ENCODE measurements at regions not wholly inside any gene's neighbourhood (a gene's known extent, or its start where the extent isn't known, plus 50 kb on each side); places are given as distances from the start of the nearest gene placed in this dataset.
"Not testable (repeated sequence)": the region's sequence is repeated elsewhere in the genome, so short reads cannot be mapped to it uniquely, and the experiment has no call there.

DNA sequence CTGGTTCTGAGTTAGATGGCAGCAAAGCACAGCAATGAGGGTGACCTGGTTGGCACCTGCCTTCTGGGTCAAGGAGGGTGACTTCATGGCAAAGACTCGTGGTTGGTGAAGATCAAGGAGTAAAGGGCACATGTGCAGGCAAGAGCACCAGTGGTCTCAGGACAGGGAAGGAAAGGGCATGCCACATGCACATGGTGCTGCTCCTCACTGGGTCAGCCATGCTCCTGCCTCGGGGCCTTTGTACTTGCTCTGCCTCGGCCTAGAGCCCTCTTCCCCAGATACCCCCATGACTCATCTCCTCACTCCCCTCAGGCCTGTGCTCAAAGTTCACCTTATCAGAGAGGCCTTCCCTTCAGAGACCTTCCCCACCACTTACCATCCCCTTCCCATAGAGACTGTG, 106.7 kb upstream of the KDM7A start:
- DNase-seq (ENCODE audit: low read depth in 2 of 2) = no peak

DNA sequence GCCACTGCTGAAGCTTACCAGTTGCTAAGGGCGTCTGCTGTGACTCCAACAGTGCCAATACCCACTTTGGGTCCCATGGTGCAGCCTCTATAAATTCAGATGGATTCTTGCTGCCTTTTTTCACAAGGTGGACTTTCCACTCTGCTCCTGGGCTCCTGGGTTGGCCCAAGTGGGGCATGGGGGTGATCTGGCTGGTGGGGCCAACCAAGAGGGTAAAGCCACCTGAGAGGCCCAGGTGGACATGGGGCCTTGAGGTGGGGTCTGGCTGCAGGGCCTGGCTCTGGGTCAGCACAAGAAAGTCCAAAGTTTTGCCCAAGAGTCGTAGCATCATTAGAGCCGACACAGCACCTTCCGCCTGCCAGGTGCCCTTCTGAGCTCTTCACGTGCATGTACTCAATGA, 105.2 kb upstream of the KDM7A start:
- DNase-seq (ENCODE audit: low read depth in 2 of 2) = no peak

DNA sequence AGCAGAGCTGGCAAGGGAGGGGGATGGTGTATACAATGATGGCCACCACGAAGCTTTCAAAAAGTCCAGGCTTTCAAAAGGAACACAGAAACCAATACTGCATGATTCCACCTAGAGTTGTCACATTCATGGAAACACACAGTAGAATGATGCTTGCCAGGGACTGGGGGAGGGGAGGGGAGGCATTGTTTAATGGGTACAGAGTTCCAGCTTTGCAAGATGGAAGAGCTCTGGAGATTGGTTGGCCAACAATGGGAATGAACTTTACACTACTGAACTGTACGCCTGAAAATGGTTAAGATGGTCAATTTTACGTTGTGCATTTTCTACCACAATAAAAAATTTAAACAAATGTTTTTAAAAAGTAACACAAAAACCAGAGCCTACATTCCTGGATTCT, 104.5 kb upstream of the KDM7A start:
- no peak for DNase-seq (ENCODE audit: low read depth in 2 of 2)

DNA sequence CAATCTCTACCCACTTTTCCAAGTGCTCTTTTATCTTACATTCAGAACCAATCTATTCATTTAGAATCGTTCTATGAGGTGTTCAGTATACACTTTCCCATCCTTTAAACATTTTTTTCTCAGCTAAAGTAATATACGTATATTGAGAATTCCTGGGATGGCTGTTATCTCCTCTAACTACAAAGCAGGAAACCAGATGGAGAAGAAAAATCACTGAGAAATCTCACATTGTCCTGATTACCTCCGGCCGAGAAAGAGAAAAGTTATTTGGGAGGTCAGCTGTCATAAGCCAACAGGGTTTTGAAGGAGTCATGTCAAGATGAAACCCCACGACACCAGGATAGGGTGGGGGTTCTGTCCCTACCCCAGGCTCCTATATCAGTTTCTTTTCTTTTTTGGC, 99.2 kb upstream of the KDM7A start:
- DNase-seq (ENCODE audit: low read depth in 2 of 2) = no peak

DNA sequence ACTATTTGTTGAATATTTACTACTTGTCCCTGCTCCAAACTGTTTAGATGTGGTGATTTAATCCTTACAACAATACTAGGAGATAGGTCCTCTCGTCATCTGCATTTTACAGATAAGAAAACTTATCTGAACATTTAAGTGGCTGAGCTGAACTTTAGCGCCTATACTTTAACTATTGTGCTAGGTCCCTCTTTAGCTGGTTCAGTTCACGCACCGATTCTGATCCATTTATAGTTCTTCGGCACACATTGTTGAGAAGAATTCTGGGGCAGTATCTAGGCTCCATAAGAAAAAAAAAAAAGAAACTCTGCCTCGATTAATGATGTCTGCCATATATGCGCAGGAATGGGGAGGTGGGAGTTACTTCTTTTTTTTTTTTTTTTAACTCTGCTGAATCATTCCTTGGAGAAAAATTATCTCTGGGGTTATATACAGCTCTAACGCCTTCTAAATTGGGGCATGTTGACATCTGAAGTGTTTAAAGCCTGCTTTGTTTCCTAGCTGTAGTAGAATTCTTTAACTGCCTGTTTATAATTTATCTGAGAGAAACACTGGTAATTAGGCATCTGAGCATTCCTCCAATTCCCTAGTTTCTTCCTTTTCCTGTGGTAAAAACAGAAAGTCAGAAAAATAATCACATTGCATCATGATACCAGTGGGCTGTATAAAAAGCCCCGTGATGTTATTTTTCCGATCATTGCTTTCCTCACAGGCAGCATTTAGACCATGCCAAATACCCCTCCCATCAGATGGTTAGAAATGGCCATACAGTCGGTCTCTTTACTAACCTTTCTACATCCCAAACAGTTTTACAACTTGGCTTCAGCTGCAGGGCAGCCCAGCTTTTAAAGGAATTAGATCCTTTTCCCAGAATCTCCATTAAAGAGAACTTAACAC, 98.5 kb upstream of the KDM7A start:
- DNase-seq (ENCODE audit: low read depth in 2 of 2) = peak; percentile 31 to 90

DNA sequence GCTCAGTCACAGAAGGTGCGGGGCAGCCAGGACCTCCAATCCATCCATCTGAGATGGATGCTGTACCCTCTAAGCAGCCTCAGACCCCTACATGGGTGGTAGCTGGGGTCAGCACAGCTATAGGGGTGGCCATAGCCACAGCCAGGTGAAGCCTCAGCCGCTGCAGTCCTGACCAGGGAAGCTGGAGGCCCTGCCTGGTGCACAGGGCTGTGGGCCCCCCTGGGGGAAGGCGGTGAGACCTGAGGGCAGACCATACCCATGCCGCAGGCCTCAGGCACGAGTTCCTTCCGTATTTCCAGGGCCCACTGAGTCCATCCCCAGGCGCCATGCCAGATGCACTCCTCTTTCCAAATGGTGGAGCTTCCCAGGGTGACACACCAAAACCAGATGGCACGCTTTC, 96.6 kb upstream of the KDM7A start:
- no peak for DNase-seq (ENCODE audit: low read depth in 2 of 2)

DNA sequence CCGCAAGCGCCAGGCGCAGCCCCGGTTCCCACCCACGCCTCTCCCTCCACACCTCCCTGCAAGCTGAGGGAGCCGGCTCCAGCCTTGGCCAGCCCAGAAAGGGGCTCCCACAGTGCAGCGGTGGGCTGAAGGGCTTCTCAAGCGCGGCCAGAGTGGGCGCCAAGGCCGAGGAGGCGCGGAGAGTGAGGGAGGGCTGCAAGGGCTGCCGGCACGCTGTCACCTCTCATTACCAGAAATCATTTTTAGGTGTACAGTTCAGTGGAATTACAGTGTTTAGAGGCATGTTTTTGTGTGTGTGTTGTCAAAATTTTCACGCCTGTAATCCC, 94.8 kb upstream of the KDM7A start:
- DNase-seq (ENCODE audit: low read depth in 2 of 2) = not testable (repeated sequence)

DNA sequence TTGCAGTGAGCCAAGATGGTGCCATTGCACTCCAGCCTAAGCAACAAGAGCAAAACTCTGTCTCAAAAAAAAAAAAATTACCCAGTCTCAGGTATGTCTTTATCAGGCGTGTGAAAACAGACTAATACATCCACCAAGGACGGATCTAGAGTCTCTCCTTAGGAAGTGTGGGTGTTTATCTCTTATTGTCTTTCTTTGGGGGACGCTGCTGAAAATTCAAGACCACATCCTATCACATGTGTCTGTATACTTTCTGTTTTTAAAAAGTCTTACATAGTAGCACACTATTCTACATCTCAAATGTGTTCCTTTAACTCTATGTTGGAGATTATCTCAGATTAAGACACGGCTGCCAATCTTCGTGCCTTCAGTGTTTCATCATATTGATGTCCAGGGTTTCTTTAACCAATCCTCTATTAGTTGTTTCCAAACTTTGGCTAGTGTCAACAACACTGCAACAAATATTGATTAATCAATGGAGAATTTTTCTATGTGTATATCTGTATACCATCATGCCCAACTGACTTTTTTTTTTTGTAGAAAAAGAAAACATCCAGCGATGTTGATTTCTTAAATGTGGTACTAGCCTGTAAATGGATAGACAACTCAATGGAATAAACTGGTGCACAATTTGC, 92.3 kb upstream of the KDM7A start:
- no peak for DNase-seq (ENCODE audit: low read depth in 2 of 2)

DNA sequence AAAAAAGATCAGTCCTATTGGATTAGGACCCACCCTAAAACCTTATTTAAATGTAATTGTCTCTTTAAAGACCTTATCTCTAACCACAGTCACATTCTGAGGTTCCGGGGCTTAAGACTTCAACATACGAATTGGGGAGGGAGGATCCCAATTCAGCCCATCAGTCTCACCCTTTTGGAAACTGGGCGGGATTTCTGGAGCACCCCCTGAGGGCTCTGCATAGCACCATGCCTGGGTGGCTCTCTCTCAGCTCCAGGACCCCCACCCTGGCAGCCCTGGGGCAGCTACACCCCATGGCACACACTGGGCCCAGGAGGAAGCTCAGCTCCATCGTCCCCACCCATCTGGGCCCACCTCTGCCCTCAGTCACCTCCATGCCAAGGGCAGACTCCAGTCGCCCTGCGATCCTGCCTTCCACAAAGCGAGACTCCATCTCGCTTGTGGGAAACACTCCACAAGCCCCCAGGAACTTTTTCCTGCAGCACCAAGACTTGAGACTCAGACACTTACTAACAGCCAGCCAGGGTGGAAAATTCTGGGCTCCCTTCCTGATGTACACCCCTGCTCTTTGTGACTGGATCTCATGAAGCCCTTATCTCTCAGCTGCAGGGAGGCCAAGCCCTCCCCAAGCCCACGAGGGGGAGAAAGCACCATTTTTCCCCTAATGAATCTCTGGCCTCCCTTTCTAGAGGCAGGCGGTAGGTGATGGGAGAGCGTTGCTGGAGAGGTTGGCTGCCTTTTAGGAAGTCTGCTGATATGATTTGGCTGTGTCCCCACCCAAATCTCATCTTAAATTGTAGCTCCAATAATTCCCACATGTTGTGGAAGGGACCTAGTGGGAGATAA, 90.8 kb upstream of the KDM7A start:
- no peak for DNase-seq (ENCODE audit: low read depth in 2 of 2)

DNA sequence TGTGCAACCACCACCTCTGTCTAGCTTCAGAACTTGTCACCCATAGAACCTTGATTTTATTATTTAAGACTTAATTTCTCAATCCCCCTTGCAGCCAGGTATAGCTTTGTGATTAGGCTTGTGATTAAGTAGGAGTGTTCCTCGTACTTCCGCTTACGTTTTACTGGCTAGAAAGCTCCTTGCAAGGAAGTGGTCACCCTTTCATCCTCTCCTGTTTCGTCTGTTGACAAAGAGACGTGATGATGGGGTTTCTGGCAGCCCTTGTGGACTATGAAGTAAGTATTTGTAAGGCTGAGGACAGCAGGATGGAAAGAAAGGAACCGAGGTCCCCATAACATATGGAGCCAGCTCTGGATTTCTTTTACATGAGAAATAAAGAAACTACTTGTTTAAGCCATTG, 86.5 kb upstream of the KDM7A start:
- DNase-seq (ENCODE audit: low read depth in 2 of 2) = no peak

DNA sequence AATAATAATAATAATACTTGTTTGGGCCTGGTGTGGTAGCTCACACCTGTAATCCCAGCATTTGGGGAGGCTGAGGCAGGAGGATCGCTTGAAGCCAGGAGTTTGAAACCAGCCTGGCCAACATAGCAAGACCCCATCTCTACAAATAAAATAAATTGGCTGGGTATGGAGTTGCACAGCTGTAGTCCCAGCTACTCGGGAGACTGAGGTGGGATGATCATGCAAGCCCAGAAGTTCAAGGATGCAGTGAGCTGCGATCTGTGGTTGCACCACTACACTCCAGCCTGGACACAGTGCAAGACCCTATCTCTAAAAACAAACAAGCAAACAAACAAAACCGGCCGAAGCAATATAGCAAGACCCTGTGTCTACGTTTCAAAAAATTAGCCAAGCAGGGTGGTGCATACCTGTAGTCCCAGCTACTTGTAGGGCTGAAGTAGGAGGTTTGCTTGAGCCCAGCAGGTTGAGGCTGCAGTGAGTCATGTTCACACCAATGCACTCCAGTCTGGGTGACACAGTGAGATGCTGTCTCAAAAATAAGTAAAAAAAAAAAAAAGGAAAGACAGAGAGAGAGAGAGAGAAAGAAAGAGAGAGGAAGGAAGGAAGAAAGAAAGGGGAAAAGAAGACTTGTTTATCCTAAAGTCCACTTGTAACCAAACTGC, 85.6 kb upstream of the KDM7A start:
- DNase-seq (ENCODE audit: low read depth in 2 of 2) = no peak

DNA sequence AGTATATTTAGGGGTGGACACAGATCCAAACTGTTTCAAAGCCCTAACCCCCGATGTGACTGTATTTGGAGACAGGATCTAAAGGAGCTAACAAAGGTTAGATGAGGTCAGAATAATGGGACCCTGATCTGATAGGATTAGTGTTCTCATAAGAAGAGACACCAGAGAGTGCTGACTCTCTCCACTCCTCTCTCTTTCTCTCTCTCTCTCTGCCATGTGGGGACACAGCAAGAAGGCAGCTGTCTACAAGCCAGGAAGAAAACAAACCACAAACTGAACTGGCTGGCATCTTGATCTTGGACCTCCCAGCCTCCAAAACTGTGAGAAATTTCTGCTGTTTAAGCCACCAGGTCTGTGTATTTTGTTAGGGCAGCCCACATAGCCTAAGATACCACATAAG, 84.7 kb upstream of the KDM7A start:
- DNase-seq (ENCODE audit: low read depth in 2 of 2) = no peak

DNA sequence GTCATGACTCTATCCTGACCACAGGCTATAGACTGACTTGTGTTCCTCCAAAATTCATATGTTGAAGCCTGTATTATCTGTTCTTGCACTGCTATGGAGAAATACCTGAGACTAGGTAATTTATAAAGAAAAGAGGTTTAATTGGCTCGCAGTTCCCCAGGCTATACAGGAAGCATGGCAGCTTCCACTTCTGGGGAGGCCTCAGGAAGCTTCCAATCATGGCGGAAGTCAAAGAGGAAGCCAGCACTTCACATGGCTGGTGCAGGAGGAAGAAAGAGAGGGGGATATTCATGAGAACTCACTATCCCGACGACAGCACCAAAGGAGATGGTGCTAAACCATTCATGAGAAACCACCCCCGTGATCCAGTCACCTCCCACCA, 84.3 kb upstream of the KDM7A start:
- DNase-seq (ENCODE audit: low read depth in 2 of 2) = no peak

DNA sequence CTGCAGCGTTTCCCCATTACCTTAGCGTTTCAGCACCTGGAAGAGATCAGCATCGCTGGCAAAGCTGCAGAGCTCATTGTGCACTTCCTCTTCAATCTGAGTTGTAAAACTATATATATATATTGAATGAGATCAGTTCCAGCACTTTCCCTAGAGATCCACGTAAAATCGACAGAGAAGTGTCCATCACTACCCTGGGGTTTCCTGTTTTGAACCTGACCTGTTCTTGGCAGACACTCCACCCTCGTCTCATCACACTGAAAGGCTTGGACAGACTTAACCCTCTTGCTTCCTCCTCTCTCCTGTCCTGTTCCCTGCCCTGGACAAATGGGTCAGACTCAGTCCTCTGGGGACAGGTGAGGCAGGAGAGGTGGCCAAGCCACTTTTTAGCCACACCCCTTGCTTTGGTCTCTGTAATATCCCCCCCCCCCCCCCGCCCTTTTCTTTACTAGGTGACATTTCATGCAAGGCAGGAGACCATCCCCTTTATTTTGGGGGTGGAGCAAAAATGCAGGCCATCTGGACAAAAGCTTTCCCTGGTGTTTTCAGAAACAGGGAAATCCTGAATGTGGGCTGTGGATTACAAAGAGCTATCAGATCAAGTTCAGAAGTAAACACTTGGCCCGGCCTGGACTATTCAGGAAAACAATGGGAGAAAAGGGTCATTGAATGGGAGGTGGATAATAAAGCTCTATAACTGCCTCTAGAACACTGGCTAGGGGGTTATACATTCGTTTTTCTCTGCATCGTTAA, 83.7 kb upstream of the KDM7A start:
- no peak for DNase-seq (ENCODE audit: low read depth in 2 of 2)

DNA sequence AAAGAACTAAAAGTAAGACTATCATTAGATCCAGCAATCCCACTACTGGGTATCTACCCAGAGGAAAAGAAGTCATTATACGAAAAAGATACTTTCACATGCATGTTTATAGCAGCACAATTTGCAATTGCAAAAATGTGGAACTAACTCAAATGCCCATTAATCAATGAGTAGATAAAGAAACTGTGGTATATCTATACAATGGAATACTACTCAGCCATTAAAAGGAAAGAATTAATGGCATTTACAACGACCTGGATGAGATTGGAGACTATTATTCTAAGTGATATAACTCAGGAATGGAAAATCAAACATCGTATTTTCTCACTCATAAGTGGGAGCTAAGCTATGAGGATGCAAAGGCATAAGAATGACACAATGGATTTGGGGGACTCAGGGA, 80.5 kb upstream of the KDM7A start:
- not testable (repeated sequence) for DNase-seq (ENCODE audit: low read depth in 2 of 2)

DNA sequence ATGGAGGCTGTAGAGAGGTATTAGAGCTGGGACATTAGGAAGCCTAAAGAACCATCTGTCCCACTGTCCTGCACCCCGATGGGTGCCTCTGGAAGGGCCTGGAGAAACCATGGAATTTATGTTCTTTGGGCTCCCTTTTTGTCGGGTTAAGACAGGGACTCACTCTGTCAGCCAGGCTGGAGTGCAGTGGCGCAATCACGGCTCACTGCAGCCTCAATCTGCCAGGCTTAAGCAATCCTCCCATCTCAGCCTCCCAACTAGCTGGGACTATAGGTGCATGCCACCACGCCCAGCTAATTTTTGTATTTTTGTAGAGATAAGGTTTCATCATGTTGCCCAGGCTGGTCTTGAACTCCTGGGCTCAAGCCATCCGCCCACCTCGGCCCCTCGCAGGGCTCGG, 78.2 kb upstream of the KDM7A start:
- DNase-seq (ENCODE audit: low read depth in 2 of 2) = not testable (repeated sequence)

DNA sequence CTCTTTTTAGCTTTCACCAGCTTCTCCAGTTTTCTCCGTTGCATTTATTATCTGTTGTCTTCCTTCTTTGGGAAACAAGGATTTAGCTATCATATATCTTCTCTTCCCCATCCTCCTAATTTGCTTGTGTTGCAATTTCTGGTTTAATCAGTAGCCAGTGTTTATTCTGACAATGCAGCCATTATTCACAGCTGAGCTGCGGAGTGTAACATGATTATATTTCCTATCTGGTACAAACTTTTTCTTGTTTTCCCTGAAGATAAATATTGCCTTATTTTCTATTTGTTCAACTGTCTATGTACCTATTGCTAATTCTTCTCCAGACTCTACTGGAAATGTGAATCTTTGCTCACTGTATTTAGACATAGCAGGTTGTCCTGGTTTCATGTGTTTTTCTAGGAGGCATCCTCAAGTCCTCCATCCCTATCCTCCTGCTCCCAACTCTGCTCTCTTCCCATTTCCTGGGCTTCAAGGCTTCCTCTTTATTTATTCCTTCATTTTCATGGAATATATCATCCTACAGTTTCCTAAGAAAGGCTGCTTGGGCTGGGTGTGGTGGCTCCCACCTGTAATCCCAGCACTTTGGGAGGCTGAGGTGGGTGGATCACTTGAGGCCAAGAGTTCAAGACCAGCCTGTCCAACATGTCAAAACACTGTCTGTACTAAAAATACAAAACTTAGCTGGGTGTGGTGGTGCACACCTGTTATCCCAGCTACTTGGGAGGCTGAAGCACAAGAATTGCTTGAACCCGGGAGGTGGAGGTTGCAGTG, 72.4 kb upstream of the KDM7A start:
- no peak for DNase-seq (ENCODE audit: low read depth in 2 of 2)

DNA sequence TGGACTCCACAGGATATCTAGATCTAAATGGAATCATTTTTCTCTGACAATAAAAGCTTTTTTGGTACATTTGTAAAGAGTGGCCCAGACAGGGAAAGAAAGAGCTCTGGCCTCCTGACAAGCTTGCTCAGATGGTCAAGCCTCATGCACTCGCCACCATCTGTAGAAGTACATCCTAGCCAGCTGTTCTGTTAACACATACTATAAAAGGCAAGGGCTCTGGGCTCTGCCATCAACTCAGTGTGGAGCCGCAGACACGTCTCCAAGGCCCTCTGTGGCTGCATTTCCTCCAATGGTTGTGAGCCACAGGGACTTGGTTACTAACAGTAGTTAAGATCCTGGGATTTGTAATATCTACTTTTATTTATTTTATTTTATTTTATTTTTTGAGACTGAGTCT, 70.8 kb upstream of the KDM7A start:
- no peak for DNase-seq (ENCODE audit: low read depth in 2 of 2)

DNA sequence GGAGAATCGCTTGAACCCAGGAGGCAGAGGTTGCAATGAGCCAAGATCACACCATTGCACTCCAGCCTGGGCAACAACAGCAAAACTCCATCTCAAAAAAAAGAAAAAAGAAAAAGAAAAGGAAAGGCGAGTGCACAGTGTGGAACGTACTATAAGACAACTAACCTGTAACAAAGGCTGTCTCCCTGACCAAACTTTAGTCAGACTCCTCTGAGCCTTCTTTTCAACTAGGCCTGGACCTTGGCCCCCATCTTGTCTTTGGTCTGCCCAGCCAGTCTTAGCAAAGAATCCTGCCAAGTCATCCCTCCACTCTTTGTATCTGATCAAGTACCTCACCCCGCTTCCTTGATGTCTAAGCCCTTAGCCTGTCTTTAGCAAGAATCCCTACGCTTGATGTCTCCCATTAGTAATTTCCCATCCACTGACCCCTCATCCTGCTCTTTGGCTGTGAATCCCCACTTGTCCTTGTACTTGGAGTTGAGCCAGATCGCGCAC, 68.9 kb upstream of the KDM7A start:
- no peak for DNase-seq (ENCODE audit: low read depth in 2 of 2)

All from lung microvascular endothelial cell (primary cell).